HepG2 (cell line): ENCODE measurements at regions not wholly inside any gene's neighbourhood (a gene's known extent, or its start where the extent isn't known, plus 50 kb on each side); places are given as distances from the start of the nearest gene placed in this dataset.

Experiments
- FOXK1 ChIP-seq: sonication (generic); formaldehyde crosslinking; IDR thresholded peaks from 2 replicates; pipeline ENCODE4 v1.4.0; 2020; ENCODE audit warnings: low read depth, missing genetic modification reagents, borderline replicate concordance
- FOXM1 ChIP-seq: sonication (generic); formaldehyde crosslinking; IDR thresholded peaks from 2 replicates; pipeline ENCODE4 v1.5.0; 2020; ENCODE audit warnings: missing genetic modification reagents
- KLF16 ChIP-seq, 2 experiments: sonication (generic) in 1 of 2; formaldehyde crosslinking in 1 of 2; IDR thresholded peaks; 2 replicates each; pipeline versions ENCODE4 v1.6.1 to v1.8.0; 2016 to 2023; ENCODE audit warnings: missing genetic modification reagents in 2 of 2, missing compliant biosample characterization in 1 of 2
- PITX1 ChIP-seq: sonication (generic); formaldehyde crosslinking; IDR thresholded peaks from 2 replicates; pipeline ENCODE4 v1.5.1; 2020; ENCODE audit warnings: mild to moderate bottlenecking, missing genetic modification reagents
- RXRA ChIP-seq: sonication (generic); formaldehyde crosslinking; IDR thresholded peaks from 2 replicates; pipeline ENCODE4 v1.5.1; 2020; ENCODE audit warnings: missing genetic modification reagents
- ZNF552 ChIP-seq: sonication (generic); formaldehyde crosslinking; IDR thresholded peaks from 2 replicates; pipeline ENCODE4 v1.9.0; 2022; ENCODE audit warnings: missing genetic modification reagents, mild to moderate bottlenecking, borderline replicate concordance
- ZNF670 ChIP-seq: sonication (generic); formaldehyde crosslinking; IDR thresholded peaks from 2 replicates; pipeline ENCODE4 v1.8.0; 2022; ENCODE audit warnings: mild to moderate bottlenecking, missing genetic modification reagents, borderline replicate concordance
- ZNF761 ChIP-seq: sonication (generic); formaldehyde crosslinking; conservative IDR thresholded peaks from 2 replicates; pipeline ENCODE4 v1.4.0; 2020; ENCODE audit warnings: mild to moderate bottlenecking, missing genetic modification reagents
- TF ChIP-seq, protein P1 (sequence below): sonication (generic); formaldehyde crosslinking; IDR thresholded peaks from 2 replicates; pipeline ENCODE4 v1.5.0; 2020; ENCODE audit warnings: missing genetic modification reagents
- TF ChIP-seq, protein P2 (sequence below): sonication (generic); formaldehyde crosslinking; IDR thresholded peaks from 2 replicates; pipeline ENCODE4 v1.9.0; 2021; ENCODE audit warnings: mild to moderate bottlenecking, missing genetic modification reagents

DNA sequence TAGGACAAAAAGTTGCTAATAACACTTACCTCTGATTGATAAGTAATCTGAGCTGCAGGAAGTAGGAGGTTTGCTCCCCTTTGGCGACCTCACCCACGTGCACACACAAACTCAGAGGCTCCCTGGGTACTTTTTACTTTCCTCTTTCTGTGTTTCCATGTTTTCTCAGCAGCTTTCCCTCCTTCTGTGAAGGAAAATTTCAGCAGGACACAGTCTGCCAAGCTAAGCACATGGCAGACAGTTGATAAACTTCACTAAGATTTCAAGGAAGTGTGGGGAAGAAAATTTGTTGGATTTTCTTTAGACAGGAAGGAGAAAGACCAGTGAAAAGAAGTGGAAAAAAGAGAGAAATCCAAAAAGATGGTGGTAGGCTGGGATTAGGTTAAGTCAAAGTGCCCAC is 215.5 kb upstream of the ARG1 start (continued):
- TF ChIP-seq, protein P1, sequence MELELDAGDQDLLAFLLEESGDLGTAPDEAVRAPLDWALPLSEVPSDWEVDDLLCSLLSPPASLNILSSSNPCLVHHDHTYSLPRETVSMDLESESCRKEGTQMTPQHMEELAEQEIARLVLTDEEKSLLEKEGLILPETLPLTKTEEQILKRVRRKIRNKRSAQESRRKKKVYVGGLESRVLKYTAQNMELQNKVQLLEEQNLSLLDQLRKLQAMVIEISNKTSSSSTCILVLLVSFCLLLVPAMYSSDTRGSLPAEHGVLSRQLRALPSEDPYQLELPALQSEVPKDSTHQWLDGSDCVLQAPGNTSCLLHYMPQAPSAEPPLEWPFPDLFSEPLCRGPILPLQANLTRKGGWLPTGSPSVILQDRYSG (CRISPR knock-in tag), result no peak
- TF ChIP-seq ZNF552, result no peak
- no peak for TF ChIP-seq FOXM1
- no peak for TF ChIP-seq RXRA
- TF ChIP-seq ZNF761 (CRISPR knock-in tag), result no peak
- no peak for TF ChIP-seq KLF16 (CRISPR knock-in tag; IDR thresholded peaks at IDR 0.05)
- TF ChIP-seq, protein P2, sequence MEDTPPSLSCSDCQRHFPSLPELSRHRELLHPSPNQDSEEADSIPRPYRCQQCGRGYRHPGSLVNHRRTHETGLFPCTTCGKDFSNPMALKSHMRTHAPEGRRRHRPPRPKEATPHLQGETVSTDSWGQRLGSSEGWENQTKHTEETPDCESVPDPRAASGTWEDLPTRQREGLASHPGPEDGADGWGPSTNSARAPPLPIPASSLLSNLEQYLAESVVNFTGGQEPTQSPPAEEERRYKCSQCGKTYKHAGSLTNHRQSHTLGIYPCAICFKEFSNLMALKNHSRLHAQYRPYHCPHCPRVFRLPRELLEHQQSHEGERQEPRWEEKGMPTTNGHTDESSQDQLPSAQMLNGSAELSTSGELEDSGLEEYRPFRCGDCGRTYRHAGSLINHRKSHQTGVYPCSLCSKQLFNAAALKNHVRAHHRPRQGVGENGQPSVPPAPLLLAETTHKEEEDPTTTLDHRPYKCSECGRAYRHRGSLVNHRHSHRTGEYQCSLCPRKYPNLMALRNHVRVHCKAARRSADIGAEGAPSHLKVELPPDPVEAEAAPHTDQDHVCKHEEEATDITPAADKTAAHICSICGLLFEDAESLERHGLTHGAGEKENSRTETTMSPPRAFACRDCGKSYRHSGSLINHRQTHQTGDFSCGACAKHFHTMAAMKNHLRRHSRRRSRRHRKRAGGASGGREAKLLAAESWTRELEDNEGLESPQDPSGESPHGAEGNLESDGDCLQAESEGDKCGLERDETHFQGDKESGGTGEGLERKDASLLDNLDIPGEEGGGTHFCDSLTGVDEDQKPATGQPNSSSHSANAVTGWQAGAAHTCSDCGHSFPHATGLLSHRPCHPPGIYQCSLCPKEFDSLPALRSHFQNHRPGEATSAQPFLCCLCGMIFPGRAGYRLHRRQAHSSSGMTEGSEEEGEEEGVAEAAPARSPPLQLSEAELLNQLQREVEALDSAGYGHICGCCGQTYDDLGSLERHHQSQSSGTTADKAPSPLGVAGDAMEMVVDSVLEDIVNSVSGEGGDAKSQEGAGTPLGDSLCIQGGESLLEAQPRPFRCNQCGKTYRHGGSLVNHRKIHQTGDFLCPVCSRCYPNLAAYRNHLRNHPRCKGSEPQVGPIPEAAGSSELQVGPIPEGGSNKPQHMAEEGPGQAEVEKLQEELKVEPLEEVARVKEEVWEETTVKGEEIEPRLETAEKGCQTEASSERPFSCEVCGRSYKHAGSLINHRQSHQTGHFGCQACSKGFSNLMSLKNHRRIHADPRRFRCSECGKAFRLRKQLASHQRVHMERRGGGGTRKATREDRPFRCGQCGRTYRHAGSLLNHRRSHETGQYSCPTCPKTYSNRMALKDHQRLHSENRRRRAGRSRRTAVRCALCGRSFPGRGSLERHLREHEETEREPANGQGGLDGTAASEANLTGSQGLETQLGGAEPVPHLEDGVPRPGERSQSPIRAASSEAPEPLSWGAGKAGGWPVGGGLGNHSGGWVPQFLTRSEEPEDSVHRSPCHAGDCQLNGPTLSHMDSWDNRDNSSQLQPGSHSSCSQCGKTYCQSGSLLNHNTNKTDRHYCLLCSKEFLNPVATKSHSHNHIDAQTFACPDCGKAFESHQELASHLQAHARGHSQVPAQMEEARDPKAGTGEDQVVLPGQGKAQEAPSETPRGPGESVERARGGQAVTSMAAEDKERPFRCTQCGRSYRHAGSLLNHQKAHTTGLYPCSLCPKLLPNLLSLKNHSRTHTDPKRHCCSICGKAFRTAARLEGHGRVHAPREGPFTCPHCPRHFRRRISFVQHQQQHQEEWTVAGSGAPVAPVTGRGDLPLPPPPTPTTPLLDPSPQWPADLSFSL (CRISPR knock-in tag), result no peak
- no peak for TF ChIP-seq ZNF670 (CRISPR knock-in tag)
- TF ChIP-seq PITX1 (CRISPR knock-in tag), result no peak
- no peak for TF ChIP-seq FOXK1 (CRISPR knock-in tag)
